ENCODE measurements at regions not wholly inside any gene's neighbourhood (a gene's known extent, or its start where the extent isn't known, plus 50 kb on each side); places are given as distances from the start of the nearest gene placed in this dataset.
"Not testable (repeated sequence)": the region's sequence is repeated elsewhere in the genome, so short reads cannot be mapped to it uniquely, and the experiment has no call there.

GRCh38 chr9:11158676-11159075, 545.9 kb upstream of the PTPRD start:
- DNase-seq: no peak

GRCh38 chr9:11159318-11159862, 546.6 kb upstream of the PTPRD start:
- no peak for DNase-seq

- no peak for DNase-seq
Observed at GRCh38 chr9:11163843-11164242, 551.0 kb upstream of the PTPRD start.

GRCh38 chr9:11182001-11182400, 569.2 kb upstream of the PTPRD start:
- DNase-seq: no peak

- DNase-seq: no peak
Observed at GRCh38 chr9:11190719-11191118, 577.9 kb upstream of the PTPRD start.

- DNase-seq: no peak
Observed at GRCh38 chr9:11192993-11193392, 580.2 kb upstream of the PTPRD start.

GRCh38 chr9:11194246-11194645, 581.4 kb upstream of the PTPRD start:
- no peak for DNase-seq

- not testable (repeated sequence) for DNase-seq
Observed at GRCh38 chr9:11196840-11197365, 584.1 kb upstream of the PTPRD start.

GRCh38 chr9:11199335-11199734, 586.5 kb upstream of the PTPRD start:
- no peak for DNase-seq

- no peak for DNase-seq
Observed at GRCh38 chr9:11204521-11204920, 591.7 kb upstream of the PTPRD start.

GRCh38 chr9:11206925-11207324, 594.1 kb upstream of the PTPRD start:
- no peak for DNase-seq

GRCh38 chr9:11233696-11234095, 620.9 kb upstream of the PTPRD start:
- no peak for DNase-seq

- no peak for DNase-seq
Observed at GRCh38 chr9:11235061-11235460, 622.3 kb upstream of the PTPRD start.

GRCh38 chr9:11241779-11242178, 629.0 kb upstream of the PTPRD start:
- DNase-seq: no peak

GRCh38 chr9:11257992-11258391, 645.2 kb upstream of the PTPRD start:
- DNase-seq: no peak

GRCh38 chr9:11269036-11269435, 656.2 kb upstream of the PTPRD start:
- DNase-seq: no peak

GRCh38 chr9:11275158-11275695, 662.4 kb upstream of the PTPRD start:
- no peak for DNase-seq

GRCh38 chr9:11312966-11313365, 700.2 kb upstream of the PTPRD start:
- DNase-seq: no peak

- DNase-seq: no peak
Observed at GRCh38 chr9:11318946-11319345, 706.1 kb upstream of the PTPRD start.

GRCh38 chr9:11319538-11319937, 706.7 kb upstream of the PTPRD start:
- no peak for DNase-seq

- DNase-seq: no peak
Observed at GRCh38 chr9:11320989-11321388, 708.2 kb upstream of the PTPRD start.

GRCh38 chr9:11323457-11323856, 710.7 kb upstream of the PTPRD start:
- DNase-seq: no peak

GRCh38 chr9:11326231-11326630, 713.4 kb upstream of the PTPRD start:
- no peak for DNase-seq

GRCh38 chr9:11328326-11328725, 715.5 kb upstream of the PTPRD start:
- DNase-seq: no peak

- no peak for DNase-seq
Observed at GRCh38 chr9:11335011-11335410, 722.2 kb upstream of the PTPRD start.
